ENCODE measurements at regions not wholly inside any gene's neighbourhood (a gene's known extent, or its start where the extent isn't known, plus 50 kb on each side); places are given as distances from the start of the nearest gene placed in this dataset.

- TF ChIP-seq CTCF (IDR thresholded peaks at IDR 0.05; ENCODE audit: low read length) (no peak), EZH2 (optimal IDR thresholded peaks at IDR 0.05; ENCODE audit: low read depth, low read length) (no peak), EZH2phosphoT487 (IDR thresholded peaks at IDR 0.05; ENCODE audit: low read length) (no peak)
Observed at GRCh38 chr6:134683783-134684422, 266.0 kb downstream of the ALDH8A1 start.
